Suprapubic skin (tissue), 3 donors: ENCODE measurements at regions not wholly inside any gene's neighbourhood (a gene's known extent, or its start where the extent isn't known, plus 50 kb on each side); places are given as distances from the start of the nearest gene placed in this dataset.

Experiments
- CTCF ChIP-seq, 2 donors: fragments of 200-600 bp in 1 of 2; fragments of 450-650 bp in 1 of 2; sonication (generic) in 1 of 2; IDR thresholded peaks; one replicate each; pipeline ENCODE4 v1.5.1; 2016 to 2019; ENCODE audit warnings: antibody characterized with exemption in 2 of 2, mild to moderate bottlenecking in 1 of 2, moderate library complexity in 1 of 2
- POLR2A ChIP-seq, 2 donors: fragments of 450-650 bp; IDR thresholded peaks; one replicate each; pipeline ENCODE4 v1.6.1; 2017; ENCODE audit warnings: antibody characterized with exemption in 2 of 2, mild to moderate bottlenecking in 2 of 2, moderate library complexity in 2 of 2

DNA sequence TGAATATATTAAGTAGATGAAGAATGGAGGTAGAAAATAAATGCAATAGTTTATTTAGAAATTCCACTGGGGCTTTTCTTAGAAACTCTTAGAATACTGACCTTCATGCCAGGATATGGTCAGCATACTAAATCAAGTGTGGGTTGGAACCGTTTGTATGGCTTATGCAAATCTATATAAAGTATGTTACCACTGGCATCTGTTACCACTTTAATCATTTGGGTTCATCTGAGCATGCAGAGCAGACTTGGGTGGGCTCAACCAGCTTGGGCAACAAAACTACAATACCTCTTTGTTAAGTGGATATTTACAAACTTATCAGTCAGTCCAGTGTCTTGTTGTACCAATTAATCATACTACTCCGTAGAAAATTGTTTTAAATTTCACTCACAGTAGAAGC, 125.8 kb downstream of the CRPPA start:
- TF ChIP-seq CTCF (IDR thresholded peaks at IDR 0.05) (no peak), POLR2A (IDR thresholded peaks at IDR 0.05) (no peak)
